Hepatocyte (in vitro differentiated cells): ENCODE measurements at regions not wholly inside any gene's neighbourhood (a gene's known extent, or its start where the extent isn't known, plus 50 kb on each side); places are given as distances from the start of the nearest gene placed in this dataset.

Experiments
- EZH2 ChIP-seq: fragments of 200-600 bp; sonication (generic); IDR thresholded peaks from 2 replicates; pipeline ENCODE4 v1.6.1; 2016; ENCODE audit warnings: antibody characterized with exemption, mild to moderate bottlenecking, borderline replicate concordance
- TF ChIP-seq, protein P1 (sequence below): fragments of 200-600 bp; sonication (generic); IDR thresholded peaks from 2 replicates; pipeline ENCODE4 v1.5.1; 2016; ENCODE audit warnings: antibody characterized with exemption, mild to moderate bottlenecking; ENCODE audit not compliant: poor library complexity

- no peak for TF ChIP-seq EZH2
- TF ChIP-seq, protein P1, sequence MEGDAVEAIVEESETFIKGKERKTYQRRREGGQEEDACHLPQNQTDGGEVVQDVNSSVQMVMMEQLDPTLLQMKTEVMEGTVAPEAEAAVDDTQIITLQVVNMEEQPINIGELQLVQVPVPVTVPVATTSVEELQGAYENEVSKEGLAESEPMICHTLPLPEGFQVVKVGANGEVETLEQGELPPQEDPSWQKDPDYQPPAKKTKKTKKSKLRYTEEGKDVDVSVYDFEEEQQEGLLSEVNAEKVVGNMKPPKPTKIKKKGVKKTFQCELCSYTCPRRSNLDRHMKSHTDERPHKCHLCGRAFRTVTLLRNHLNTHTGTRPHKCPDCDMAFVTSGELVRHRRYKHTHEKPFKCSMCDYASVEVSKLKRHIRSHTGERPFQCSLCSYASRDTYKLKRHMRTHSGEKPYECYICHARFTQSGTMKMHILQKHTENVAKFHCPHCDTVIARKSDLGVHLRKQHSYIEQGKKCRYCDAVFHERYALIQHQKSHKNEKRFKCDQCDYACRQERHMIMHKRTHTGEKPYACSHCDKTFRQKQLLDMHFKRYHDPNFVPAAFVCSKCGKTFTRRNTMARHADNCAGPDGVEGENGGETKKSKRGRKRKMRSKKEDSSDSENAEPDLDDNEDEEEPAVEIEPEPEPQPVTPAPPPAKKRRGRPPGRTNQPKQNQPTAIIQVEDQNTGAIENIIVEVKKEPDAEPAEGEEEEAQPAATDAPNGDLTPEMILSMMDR: no peak
Observed at GRCh38 chr6:49051281-49051680, 411.8 kb downstream of the MMUT start.
